NCI-H1048 (cell line): ENCODE measurements at regions not wholly inside any gene's neighbourhood (a gene's known extent, or its start where the extent isn't known, plus 50 kb on each side); places are given as distances from the start of the nearest gene placed in this dataset.
"Not testable (repeated sequence)": the region's sequence is repeated elsewhere in the genome, so short reads cannot be mapped to it uniquely, and the experiment has no call there.

Experiments
- DNase-seq: peaks from one replicate; lab custom pipeline; 2025; lab: John Stamatoyannopoulos, UW

DNA sequence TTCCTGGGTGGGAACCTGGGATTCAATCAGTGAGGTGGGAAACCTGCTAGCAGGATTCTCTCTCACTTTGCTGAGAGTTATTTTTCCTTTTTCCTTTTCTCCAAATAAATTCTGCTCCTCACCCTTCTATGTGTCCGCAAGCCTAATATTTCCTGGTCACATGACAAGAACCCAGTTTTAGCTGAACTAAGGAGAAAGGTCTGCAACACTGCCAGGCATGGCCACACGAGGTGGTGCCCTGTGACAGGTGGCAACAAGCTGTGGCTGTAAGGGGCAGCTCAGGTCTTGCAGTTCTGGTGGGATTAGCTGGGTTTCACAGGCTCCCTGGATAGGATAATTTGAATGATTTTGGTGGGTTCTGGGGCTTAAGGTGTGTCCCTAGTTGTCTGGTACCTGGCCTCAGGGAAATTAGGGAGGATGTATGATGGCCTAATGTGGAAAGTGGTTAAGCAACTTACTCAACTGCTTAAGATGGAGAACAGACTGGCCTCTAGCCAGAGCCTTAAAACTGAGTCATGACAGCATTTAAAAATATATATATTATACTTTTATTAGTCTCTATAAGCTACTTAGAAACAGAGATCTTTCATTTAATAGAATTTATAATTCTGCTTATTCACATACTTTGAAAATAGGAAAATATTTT lies 215.0 kb downstream of the IL15 start:
- no peak for DNase-seq

DNA sequence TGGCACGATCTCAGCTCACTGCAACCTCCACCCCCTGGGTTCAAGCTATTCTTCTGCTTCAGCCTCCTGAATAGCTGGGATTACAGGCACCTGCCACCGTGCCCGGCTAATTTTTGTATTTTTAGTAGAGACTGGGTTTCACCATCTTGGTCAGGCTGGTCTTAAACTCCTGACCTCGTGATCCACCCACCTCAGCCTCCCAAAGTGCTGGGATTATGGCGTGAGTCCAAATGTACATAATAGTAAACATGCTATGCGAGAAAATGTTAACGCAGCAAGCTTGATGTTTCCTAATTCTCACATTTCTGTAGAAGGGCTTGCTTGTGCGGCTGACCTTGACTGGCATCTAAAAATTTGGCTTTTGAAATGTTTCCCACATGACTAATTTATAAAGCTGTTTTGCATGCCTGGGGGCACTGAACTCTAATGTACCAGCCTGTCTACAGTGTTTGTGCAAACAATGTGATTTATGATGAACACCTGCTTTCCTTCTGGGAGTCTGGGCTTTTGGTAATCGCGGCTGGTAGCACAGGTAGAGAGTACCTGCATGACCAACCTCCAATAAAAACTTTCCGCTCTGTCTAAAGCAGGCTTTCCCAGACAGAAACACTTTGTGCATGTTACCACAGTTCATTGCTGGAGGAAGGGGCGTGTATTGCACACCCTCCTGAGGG lies 216.8 kb downstream of the IL15 start:
- DNase-seq: peak; percentile 44

DNA sequence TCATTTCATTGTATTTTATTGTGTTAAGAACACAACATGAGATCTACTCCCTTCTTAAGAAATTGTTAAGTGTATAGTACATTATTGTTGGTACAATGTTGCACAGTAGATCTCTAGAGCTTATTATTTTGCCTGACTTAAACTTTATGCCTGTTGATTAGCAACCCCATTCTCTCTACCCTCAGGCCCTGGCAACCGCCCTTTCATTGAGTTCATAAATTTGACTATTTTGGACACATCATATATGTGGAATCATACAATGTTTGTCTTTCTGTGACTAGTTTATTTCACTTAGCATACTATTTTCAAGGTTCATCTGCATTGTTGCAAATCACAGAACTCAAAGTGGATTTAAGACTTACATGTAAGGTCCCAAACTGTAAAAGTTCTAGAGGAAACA lies 222.1 kb downstream of the IL15 start:
- DNase-seq: no peak

- DNase-seq: no peak
Observed at GRCh38 chr4:141860974-141861373, 224.6 kb downstream of the IL15 start.

DNA sequence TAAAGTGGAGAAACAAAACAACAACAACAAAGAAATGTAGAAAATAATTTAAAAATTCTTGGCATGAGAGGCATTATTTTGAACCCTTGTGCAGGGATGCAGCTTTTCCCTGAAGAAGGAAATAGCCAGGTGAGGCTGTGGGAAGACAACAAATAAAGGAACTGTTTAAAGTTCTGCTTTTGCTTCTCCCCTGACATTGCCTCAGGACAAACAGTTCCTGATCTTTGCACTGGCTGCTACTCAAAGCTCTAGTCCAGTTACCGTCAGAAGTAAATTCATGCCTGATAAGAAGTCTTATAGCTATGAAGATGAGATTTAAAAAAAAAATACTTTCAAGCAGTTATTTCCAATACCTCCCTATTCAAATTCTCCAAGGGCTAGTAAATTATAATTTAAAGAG lies 233.8 kb downstream of the IL15 start:
- no peak for DNase-seq

DNA sequence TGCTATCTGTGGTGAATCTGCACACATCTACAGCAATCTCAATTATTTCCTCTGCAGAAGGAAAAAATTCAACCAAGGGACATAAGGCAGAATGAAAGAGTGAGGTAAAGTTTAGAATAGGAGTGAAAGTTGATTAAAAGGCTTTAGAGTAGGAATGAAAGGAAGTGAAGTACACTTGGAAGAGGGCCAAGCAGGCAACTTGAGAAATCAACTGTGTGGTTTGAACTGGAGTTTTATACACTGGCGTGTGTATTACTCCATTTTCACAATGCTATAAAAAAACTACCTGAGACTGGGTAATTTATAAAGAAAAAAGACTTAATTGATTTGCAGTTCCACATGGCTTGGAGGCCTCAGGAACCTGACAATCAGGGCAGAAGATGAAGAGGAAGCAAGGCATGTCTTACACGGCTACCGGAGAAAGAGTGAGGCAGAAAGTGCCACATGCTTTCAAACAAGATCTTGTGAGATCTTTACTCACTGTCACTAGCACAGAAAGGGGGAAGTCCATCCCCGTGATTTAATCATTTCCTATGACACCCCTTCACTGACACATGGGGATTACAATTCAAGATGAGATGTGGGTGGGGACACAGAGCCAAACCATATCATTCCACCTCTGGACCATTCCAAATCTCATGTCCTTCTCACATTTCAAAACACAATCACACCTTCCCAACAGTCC lies 234.8 kb downstream of the IL15 start:
- no peak for DNase-seq

DNA sequence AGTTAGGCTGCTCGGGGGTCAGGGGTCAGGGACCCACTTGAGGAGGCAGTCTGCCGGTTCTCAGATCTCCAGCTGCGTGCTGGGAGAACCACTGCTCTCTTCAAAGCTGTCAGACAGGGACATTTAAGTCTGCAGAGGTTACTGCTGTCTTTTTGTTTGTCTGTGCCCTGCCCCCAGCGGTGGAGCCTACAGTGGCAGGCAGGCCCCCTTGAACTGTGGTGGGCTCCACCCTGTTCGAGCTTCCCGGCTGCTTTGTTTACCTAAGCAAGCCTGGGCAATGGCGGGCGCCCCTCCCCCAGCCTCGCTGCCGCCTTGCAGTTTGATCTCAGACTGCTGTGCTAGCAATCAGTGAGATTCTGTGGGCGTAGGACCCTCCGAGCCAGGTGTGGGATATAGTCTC lies 246.3 kb downstream of the IL15 start:
- not testable (repeated sequence) for DNase-seq

DNA sequence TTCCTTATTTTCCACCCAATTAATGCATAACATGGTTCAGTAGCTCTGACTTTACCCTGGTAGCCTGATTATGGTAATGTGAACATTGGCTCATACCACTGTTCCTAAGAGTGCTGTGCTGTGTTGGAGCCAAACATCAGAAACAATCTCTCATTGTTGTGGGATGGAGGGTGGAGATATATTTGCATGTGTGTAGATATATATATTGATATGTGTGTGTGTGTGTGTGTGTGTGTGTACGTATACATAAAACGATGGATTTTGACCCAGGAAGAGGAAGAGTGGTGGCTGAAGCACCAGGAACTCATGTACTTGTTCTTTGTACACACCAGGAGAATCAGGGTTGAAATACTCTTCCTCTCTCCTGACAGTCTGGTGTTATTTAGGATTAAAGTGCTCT lies 247.7 kb downstream of the IL15 start:
- peak; percentile 5 for DNase-seq

- no peak for DNase-seq
Observed at GRCh38 chr4:141885112-141885511, 248.7 kb downstream of the IL15 start.

DNA sequence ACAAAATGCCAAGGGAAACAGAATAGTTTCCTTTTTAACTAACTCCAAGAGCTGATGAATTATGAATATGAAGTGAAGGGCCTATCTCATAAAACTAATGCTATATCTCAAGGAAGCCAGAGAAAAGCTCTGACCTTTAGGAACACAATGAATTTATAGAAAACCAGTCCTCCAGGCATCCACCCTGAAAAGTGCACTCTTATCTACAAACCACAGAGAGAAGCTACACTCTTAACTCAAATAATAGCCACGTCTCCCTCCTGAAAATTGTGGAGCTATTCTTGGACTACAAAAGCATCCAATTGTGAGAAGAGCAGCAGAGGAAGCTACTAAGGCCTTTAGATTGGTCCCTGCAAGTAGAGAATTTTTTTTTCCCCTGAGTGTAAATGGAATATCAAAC lies 253.9 kb downstream of the IL15 start:
- no peak for DNase-seq

GRCh38 chr4:141891260-141892120 lies 255.1 kb downstream of the IL15 start:
- no peak for DNase-seq

GRCh38 chr4:141896687-141897086 lies 260.3 kb downstream of the IL15 start:
- DNase-seq: no peak

DNA sequence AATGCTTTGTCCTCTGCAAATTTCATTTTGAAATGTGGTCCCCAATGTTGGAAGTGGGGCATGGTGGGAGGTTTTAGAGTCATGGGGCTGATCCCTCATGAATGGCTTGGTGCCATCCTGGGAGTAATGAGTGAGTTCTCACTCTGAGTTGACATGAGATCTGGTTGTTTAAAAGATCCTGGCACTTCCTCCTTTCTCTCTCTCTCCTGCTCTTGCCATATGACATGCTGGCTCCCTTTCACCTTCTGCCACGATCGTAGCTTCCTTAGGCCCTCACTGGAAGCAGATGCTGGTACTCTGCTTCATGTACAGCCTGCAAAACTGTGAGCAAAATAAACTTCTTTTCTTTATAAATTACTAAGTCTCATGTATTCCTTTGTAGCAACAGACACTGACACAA lies 262.0 kb downstream of the IL15 start:
- no peak for DNase-seq

DNA sequence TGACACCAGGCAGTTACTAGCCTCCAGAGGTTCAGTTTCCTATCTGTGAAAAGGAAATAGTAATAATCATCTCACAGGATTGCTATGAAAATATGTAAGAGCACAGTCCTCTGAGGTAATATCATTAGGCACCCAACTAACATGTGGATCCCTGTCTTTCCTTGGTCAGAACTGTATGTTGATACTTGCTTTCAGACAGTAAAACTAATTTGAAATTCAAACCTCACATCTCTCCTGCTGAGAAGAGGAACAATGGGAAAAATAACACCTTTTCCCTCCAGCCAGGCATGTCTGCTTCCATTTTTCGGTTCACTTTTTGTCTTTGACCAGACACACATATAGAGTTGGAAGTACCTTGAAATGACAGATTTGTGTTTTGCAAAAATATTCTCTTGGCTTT lies 262.7 kb downstream of the IL15 start:
- no peak for DNase-seq

DNA sequence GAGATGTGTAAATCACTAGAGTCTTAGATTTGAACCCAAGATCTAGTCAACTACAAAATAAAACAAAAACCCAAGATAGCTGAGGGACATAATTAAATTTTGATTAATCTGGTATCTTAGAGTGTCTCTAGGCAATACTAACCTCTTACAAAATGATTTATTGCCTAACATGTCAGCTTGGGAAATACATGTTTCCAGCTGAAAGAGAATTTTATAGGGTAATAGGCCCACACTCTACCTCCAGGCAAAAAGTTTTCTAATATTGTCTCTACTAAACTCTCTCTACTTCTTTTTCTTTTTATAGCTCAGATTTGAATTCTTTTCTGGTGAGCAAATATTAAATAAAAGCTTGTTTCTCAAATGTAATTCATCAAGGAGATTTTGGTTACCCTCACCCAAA lies 263.2 kb downstream of the IL15 start:
- no peak for DNase-seq

GRCh38 chr4:141900856-141901255 lies 264.5 kb downstream of the IL15 start:
- DNase-seq: no peak

- no peak for DNase-seq
Observed at GRCh38 chr4:141905751-141906150, 269.4 kb downstream of the IL15 start.

GRCh38 chr4:141909541-141909940 lies 273.2 kb downstream of the IL15 start:
- no peak for DNase-seq

GRCh38 chr4:141912831-141913230 lies 276.4 kb downstream of the IL15 start:
- DNase-seq: no peak

DNA sequence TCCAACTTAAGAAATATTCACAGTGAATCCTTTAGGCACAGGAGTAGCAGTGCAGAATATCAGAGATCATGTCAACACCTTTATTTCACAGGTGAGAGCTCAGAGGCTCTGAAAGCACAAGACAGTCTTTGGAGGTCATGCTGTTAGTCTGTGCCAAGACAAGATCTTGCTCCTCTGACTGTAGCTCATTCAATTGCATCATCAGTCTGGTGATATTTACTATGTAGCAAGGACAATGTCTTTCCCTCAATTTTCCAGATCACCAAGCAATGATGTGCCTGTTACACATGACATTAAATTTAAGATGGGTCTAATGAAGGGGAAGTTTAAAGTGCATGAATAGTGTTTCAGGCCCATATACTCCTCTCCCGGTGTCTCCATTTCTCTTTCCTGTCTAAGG lies 277.5 kb downstream of the IL15 start:
- DNase-seq: no peak

DNA sequence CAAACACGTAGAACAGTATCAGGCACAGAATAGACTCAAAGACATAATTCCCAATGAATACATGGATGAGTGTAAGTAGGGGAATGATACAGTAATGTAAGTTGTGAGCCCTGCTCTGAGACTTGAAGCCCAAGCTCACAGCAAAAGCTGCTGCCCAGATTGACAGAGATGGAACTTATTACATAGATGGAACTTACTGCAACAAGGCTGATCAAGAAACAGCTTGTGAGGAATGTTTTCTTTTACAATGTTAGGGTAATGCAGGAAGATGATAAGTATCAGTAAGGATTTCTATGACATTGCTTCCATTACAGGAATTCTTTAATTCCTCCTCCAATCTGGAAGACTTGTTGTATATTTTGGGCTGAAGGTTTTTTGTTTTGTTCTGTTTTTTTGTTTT lies 278.4 kb downstream of the IL15 start:
- no peak for DNase-seq

- no peak for DNase-seq
Observed at GRCh38 chr4:141919649-141920048, 283.3 kb downstream of the IL15 start.

- no peak for DNase-seq
Observed at GRCh38 chr4:141921293-141921692, 284.9 kb downstream of the IL15 start.
